Astrocyte (in vitro differentiated cells and primary cell): ENCODE measurements at regions not wholly inside any gene's neighbourhood (a gene's known extent, or its start where the extent isn't known, plus 50 kb on each side); places are given as distances from the start of the nearest gene placed in this dataset.

Experiments used
- DNase-seq: peaks from one replicate; pipeline ENCODE4 v3.0.0-alpha.2; 2010; ENCODE audit warnings: low read depth
- FAIRE-seq: peaks from 2 replicates; lab custom pipeline; 2011; peaks lifted over from hg19 to GRCh38; lab: Jason Lieb, UNC
- H2AFZ ChIP-seq: 2 replicates; pipeline ENCODE4 v1.6.0; 2012; ENCODE audit warnings: low read depth, low read length, inconsistent platforms
- H3K27ac ChIP-seq: 2 replicates; pipeline ENCODE4 v1.5.1; 2011; ENCODE audit warnings: low read depth, low read length, inconsistent platforms
- H3K27me3 ChIP-seq: 2 replicates; pipeline ENCODE4 v1.6.0; 2011; ENCODE audit warnings: low read length, inconsistent platforms; ENCODE audit not compliant: insufficient read depth
- H3K36me3 ChIP-seq: 2 replicates; pipeline ENCODE4 v1.5.1; 2011; ENCODE audit warnings: low read length, inconsistent platforms; ENCODE audit not compliant: insufficient read depth
- H3K4me1 ChIP-seq: 2 replicates; pipeline ENCODE4 v1.5.1; 2011; ENCODE audit warnings: low read length, inconsistent platforms; ENCODE audit not compliant: insufficient read depth
- H3K4me2 ChIP-seq: 2 replicates; pipeline ENCODE4 v1.6.0; 2012; ENCODE audit warnings: low read length, inconsistent platforms
- H3K4me3 ChIP-seq: 2 replicates; pipeline ENCODE4 v1.5.1; 2011; ENCODE audit warnings: low read depth, mild to moderate bottlenecking, low read length, inconsistent platforms; ENCODE audit not compliant: insufficient read depth
- H3K79me2 ChIP-seq: 2 replicates; pipeline ENCODE4 v1.6.0; 2012; ENCODE audit warnings: mild to moderate bottlenecking, low read length, inconsistent platforms; ENCODE audit not compliant: insufficient read depth
- H3K9ac ChIP-seq: 2 replicates; pipeline ENCODE4 v1.6.0; 2012; ENCODE audit warnings: mild to moderate bottlenecking, low read length, inconsistent platforms
- H3K9me3 ChIP-seq: 2 replicates; pipeline ENCODE4 v1.5.1; 2012; ENCODE audit warnings: low read depth, mild to moderate bottlenecking, low read length, inconsistent platforms; ENCODE audit not compliant: insufficient read depth
- H4K20me1 ChIP-seq: 2 replicates; pipeline ENCODE4 v1.6.0; 2012; ENCODE audit warnings: low read length, inconsistent platforms; ENCODE audit not compliant: insufficient read depth
- H3K27ac Mint-ChIP-seq: one replicate; pipeline ENCODE4 v1.8.0; 2021; ENCODE audit warnings: mild to moderate bottlenecking, mixed read lengths; ENCODE audit not compliant: unreplicated experiment
- H3K27me3 Mint-ChIP-seq: one replicate; pipeline ENCODE4 v1.8.0; 2021; ENCODE audit warnings: low read depth, mixed read lengths; ENCODE audit not compliant: unreplicated experiment
- H3K36me3 Mint-ChIP-seq: one replicate; pipeline ENCODE4 v1.8.0; 2021; ENCODE audit warnings: low read depth, mixed read lengths; ENCODE audit not compliant: unreplicated experiment
- H3K4me1 Mint-ChIP-seq: one replicate; pipeline ENCODE4 v1.8.0; 2021; ENCODE audit warnings: low read depth, mixed read lengths; ENCODE audit not compliant: unreplicated experiment
- H3K4me3 Mint-ChIP-seq: one replicate; pipeline ENCODE4 v1.8.0; 2021; ENCODE audit warnings: mild to moderate bottlenecking, moderate library complexity, mixed read lengths; ENCODE audit not compliant: unreplicated experiment
- H3K9me3 Mint-ChIP-seq: one replicate; pipeline ENCODE4 v1.8.0; 2021; ENCODE audit warnings: mild to moderate bottlenecking, mixed read lengths; ENCODE audit not compliant: unreplicated experiment
- EZH2 ChIP-seq: IDR thresholded peaks from 2 replicates; pipeline ENCODE4 v1.6.1; 2012; ENCODE audit warnings: mild to moderate bottlenecking, low read length, inconsistent platforms; ENCODE audit not compliant: insufficient read depth
- TF ChIP-seq, protein P1 (sequence below): IDR thresholded peaks from 2 replicates; pipeline ENCODE4 v1.5.1; 2011; ENCODE audit warnings: low read depth, mild to moderate bottlenecking, inconsistent platforms, low read length, moderate library complexity; ENCODE audit not compliant: insufficient read depth

DNA sequence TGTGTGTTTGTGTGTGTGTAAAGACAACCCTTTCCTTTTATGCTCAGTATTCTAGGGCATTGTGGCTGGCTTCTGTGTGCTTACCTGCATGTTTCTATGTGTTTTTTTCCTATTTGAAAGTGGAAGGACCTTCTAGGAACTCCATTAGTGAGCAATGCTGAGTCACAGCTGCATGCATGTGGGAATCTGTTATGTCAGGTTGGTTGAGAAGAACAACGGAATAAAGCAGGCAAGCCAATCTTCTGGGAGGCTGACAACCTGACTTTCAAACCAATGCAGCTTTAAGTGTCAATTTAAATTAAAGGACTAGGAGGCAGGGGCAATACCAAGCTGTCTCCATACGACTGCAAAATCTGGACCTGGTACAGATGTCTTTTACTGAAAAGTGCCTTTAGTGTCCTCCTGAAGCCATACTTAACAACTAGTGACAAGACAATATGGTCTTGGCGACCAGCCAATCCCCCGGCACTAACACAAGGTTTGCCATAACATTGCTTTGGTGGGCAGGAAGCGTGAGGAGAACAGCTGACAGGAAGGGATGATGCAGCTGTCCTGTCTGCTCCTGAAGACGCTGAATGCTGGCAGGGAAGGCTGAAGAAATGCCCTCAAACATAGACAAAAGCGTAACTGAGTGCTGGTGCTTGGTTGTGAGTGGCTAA, 514.7 kb upstream of the CDH7 start:
- Mint-ChIP-seq H3K4me3 (peak overlapping the region; percentile 10), H3K9me3 (peaks cover 5% of the 10 kb centered on the region), H3K4me1 (peaks cover 9% of the 10 kb centered on the region), H3K27ac (peak overlapping the region; percentile 10), H3K27me3 (no peaks in the 10 kb centered on the region), H3K36me3 (no peaks in the 10 kb centered on the region)
- no peak overlapping the region for H2AFZ ChIP-seq
- FAIRE-seq (no peak), DNase-seq (no peak)
- H4K20me1 ChIP-seq = no peaks in the 10 kb centered on the region
- no peak overlapping the region for H3K4me3 ChIP-seq
- no peaks in the 10 kb centered on the region for H3K4me1 ChIP-seq
- H3K36me3 ChIP-seq = no peaks in the 10 kb centered on the region
- no peaks in the 10 kb centered on the region for H3K9me3 ChIP-seq
- TF ChIP-seq, protein P1, sequence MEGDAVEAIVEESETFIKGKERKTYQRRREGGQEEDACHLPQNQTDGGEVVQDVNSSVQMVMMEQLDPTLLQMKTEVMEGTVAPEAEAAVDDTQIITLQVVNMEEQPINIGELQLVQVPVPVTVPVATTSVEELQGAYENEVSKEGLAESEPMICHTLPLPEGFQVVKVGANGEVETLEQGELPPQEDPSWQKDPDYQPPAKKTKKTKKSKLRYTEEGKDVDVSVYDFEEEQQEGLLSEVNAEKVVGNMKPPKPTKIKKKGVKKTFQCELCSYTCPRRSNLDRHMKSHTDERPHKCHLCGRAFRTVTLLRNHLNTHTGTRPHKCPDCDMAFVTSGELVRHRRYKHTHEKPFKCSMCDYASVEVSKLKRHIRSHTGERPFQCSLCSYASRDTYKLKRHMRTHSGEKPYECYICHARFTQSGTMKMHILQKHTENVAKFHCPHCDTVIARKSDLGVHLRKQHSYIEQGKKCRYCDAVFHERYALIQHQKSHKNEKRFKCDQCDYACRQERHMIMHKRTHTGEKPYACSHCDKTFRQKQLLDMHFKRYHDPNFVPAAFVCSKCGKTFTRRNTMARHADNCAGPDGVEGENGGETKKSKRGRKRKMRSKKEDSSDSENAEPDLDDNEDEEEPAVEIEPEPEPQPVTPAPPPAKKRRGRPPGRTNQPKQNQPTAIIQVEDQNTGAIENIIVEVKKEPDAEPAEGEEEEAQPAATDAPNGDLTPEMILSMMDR = no peak
- no peak for TF ChIP-seq EZH2
- no peak overlapping the region for H3K27ac ChIP-seq
- H3K27me3 ChIP-seq = no peaks in the 10 kb centered on the region
- peak overlapping the region; percentile 53 for H3K4me2 ChIP-seq
- H3K9ac ChIP-seq = no peak overlapping the region
- no peaks in the 10 kb centered on the region for H3K79me2 ChIP-seq

DNA sequence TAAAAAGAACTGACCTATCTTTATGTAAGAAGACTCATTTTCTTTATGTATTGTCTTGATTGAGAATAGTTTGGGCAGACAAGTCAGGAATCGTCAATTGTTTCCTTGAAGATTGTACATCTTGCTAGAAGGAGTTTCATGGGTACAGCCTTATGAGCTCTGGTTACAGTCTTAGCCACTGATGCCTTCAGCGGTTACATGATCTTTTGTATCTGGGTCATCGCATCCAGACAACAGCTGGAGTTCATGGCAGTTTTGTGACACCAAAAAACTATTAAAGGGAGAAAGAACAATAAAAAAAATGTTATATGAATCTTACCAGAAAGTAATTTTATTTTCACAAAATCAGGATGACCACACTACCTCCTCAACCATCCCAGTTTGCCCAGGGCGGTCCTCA, 520.5 kb upstream of the CDH7 start:
- no peaks in the 10 kb centered on the region for H3K79me2 ChIP-seq
- H3K9ac ChIP-seq = no peak overlapping the region
- FAIRE-seq (no peak), DNase-seq (no peak)
- H3K36me3 Mint-ChIP-seq = no peaks in the 10 kb centered on the region
- no peaks in the 10 kb centered on the region for H3K27me3 ChIP-seq
- H3K4me2 ChIP-seq = no peak overlapping the region
- no peak overlapping the region for H3K27ac Mint-ChIP-seq
- H3K27me3 Mint-ChIP-seq = no peaks in the 10 kb centered on the region
- no peak overlapping the region for H3K4me3 Mint-ChIP-seq
- H3K4me3 ChIP-seq = no peak overlapping the region
- no peaks in the 10 kb centered on the region for H3K4me1 ChIP-seq
- TF ChIP-seq, protein P1 = no peak
- no peak for TF ChIP-seq EZH2
- H4K20me1 ChIP-seq = no peaks in the 10 kb centered on the region
- no peak overlapping the region for H2AFZ ChIP-seq
- H3K4me1 Mint-ChIP-seq = no peaks in the 10 kb centered on the region
- no peaks in the 10 kb centered on the region for H3K9me3 ChIP-seq
- H3K36me3 ChIP-seq = no peaks in the 10 kb centered on the region
- no peak overlapping the region for H3K27ac ChIP-seq
- peaks cover 5% of the 10 kb centered on the region for H3K9me3 Mint-ChIP-seq

DNA sequence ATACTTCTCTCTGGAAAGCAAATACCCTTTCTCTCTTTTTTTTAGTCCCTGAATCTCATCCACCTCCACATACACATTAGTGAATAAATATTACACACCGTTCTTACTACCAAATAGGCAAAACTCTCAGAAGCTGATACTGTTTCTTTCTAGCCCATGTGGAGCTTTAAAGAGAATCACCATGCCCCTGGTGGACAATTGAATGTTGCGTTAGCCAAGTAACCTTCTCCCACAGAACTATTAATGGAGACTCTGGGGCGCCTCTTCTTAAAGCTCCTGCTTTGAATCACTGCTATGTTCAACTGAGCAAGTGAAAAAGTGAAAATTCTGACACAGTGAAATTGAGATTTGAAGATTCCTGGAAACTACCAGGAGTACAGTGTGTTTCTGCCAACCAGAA, 522.8 kb upstream of the CDH7 start:
- H3K27ac Mint-ChIP-seq = no peak overlapping the region
- TF ChIP-seq, protein P1 = no peak
- no peak for TF ChIP-seq EZH2
- Histone ChIP-seq H3K36me3 (no peaks in the 10 kb centered on the region), H3K4me2 (no peak overlapping the region), H3K4me3 (no peak overlapping the region), H2AFZ (no peak overlapping the region), H3K79me2 (no peaks in the 10 kb centered on the region), H3K27ac (no peak overlapping the region), H3K9me3 (no peaks in the 10 kb centered on the region), H4K20me1 (no peaks in the 10 kb centered on the region), H3K27me3 (no peaks in the 10 kb centered on the region), H3K4me1 (no peaks in the 10 kb centered on the region), H3K9ac (no peak overlapping the region)
- H3K9me3 Mint-ChIP-seq = peaks cover 5% of the 10 kb centered on the region
- H3K27me3 Mint-ChIP-seq = no peaks in the 10 kb centered on the region
- FAIRE-seq (no peak), DNase-seq (no peak)
- H3K4me1 Mint-ChIP-seq = no peaks in the 10 kb centered on the region
- no peak overlapping the region for H3K4me3 Mint-ChIP-seq
- H3K36me3 Mint-ChIP-seq = no peaks in the 10 kb centered on the region
